ENCODE measurements at regions not wholly inside any gene's neighbourhood (a gene's known extent, or its start where the extent isn't known, plus 50 kb on each side); places are given as distances from the start of the nearest gene placed in this dataset.

- Histone ChIP-seq H3K4me2 (no peak overlapping the region), H2AFZ (ENCODE audit: low read depth) (no peak overlapping the region), H3K9me2 (no peaks in the 10 kb centered on the region), H3K79me2 (ENCODE audit: insufficient read depth) (no peaks in the 10 kb centered on the region), H3K9ac (no peak overlapping the region), H3F3A (replicated peaks; ENCODE audit: insufficient read depth) (no peaks in the 10 kb centered on the region), H3K27ac (ENCODE audit: low read depth in 2 of 2, low read length in 1 of 2) (no peak overlapping the region), H4K20me1 (ENCODE audit: insufficient read depth) (no peaks in the 10 kb centered on the region), H3K36me3 (replicated peaks in 1 of 2; ENCODE audit: control insufficient read depth in 1 of 2, insufficient read depth in 2 of 2, low read length in 1 of 2) (no peaks in the 10 kb centered on the region), H3K4me1 (ENCODE audit: control insufficient read depth in 1 of 2, insufficient read depth in 2 of 2, low read depth in 1 of 2, low read length in 1 of 2) (no peaks in the 10 kb centered on the region), H3K9me3 (no peaks in the 10 kb centered on the region), H3K4me3 (ENCODE audit: low read depth in 2 of 2, low read length in 1 of 2) (no peak overlapping the region), H3K27me3 (ENCODE audit: insufficient read depth) (no peaks in the 10 kb centered on the region)
- CTCF ChIA-PET, result no interaction called here
- POLR2A ChIA-PET, result no interaction called here
- WGBS (ENCODE audit: low lambda C conversion rate), result 5% methylated on average over 1 of the region's 1 CpG
- DNase-seq, result no peak
- TF ChIP-seq YY1 (IDR thresholded peaks at IDR 0.05; ENCODE audit: low read depth), result no peak
- TF ChIP-seq NRF1 (IDR thresholded peaks at IDR 0.05; ENCODE audit: low read depth, low read length), result no peak
- TF ChIP-seq MEF2A (IDR thresholded peaks at IDR 0.05; ENCODE audit: borderline replicate concordance, low read depth), result no peak
- no peak for TF ChIP-seq EP300 (IDR thresholded peaks at IDR 0.05; ENCODE audit: borderline replicate concordance in 1 of 2, low read depth in 1 of 2, low read length in 1 of 2)
- no peak for TF ChIP-seq MAX (IDR thresholded peaks at IDR 0.05; ENCODE audit: low read depth)
- TF ChIP-seq IRF3 (IDR thresholded peaks at IDR 0.05; ENCODE audit: low read depth, low read length), result no peak
- TF ChIP-seq, protein P1, sequence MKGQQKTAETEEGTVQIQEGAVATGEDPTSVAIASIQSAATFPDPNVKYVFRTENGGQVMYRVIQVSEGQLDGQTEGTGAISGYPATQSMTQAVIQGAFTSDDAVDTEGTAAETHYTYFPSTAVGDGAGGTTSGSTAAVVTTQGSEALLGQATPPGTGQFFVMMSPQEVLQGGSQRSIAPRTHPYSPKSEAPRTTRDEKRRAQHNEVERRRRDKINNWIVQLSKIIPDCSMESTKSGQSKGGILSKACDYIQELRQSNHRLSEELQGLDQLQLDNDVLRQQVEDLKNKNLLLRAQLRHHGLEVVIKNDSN (IDR thresholded peaks at IDR 0.05; ENCODE audit: borderline replicate concordance, low read depth), result no peak
- TF ChIP-seq POLR2AphosphoS5 (IDR thresholded peaks at IDR 0.05; ENCODE audit: low read depth, low read length), result no peak
- no peak for TF ChIP-seq RAD21 (IDR thresholded peaks at IDR 0.05; ENCODE audit: low read length)
- no peak for TF ChIP-seq RXRA (IDR thresholded peaks at IDR 0.05; ENCODE audit: borderline replicate concordance, low read depth)
These were observed 362.4 kb downstream of the KCNJ3 start for GRCh38 chr2:155060896-155061295.

GRCh38 chr2:155054712-155055111 lies 356.2 kb downstream of the KCNJ3 start:
- Histone ChIP-seq H3F3A (replicated peaks; ENCODE audit: insufficient read depth) (no peaks in the 10 kb centered on the region), H3K4me2 (no peak overlapping the region), H3K9ac (no peak overlapping the region), H3K4me3 (ENCODE audit: low read depth in 2 of 2, low read length in 1 of 2) (no peak overlapping the region), H3K27ac (ENCODE audit: low read depth in 2 of 2, low read length in 1 of 2) (no peak overlapping the region), H3K36me3 (replicated peaks in 1 of 2; ENCODE audit: control insufficient read depth in 1 of 2, insufficient read depth in 2 of 2, low read length in 1 of 2) (no peaks in the 10 kb centered on the region), H3K27me3 (ENCODE audit: insufficient read depth) (no peaks in the 10 kb centered on the region), H2AFZ (ENCODE audit: low read depth) (no peak overlapping the region), H3K4me1 (ENCODE audit: control insufficient read depth in 1 of 2, insufficient read depth in 2 of 2, low read depth in 1 of 2, low read length in 1 of 2) (no peaks in the 10 kb centered on the region), H3K79me2 (ENCODE audit: insufficient read depth) (no peaks in the 10 kb centered on the region), H3K9me3 (no peaks in the 10 kb centered on the region), H3K9me2 (no peaks in the 10 kb centered on the region), H4K20me1 (ENCODE audit: insufficient read depth) (no peaks in the 10 kb centered on the region)
- ChIA-PET CTCF (no interaction called here), POLR2A (no interaction called here)
- TF ChIP-seq, protein P2, sequence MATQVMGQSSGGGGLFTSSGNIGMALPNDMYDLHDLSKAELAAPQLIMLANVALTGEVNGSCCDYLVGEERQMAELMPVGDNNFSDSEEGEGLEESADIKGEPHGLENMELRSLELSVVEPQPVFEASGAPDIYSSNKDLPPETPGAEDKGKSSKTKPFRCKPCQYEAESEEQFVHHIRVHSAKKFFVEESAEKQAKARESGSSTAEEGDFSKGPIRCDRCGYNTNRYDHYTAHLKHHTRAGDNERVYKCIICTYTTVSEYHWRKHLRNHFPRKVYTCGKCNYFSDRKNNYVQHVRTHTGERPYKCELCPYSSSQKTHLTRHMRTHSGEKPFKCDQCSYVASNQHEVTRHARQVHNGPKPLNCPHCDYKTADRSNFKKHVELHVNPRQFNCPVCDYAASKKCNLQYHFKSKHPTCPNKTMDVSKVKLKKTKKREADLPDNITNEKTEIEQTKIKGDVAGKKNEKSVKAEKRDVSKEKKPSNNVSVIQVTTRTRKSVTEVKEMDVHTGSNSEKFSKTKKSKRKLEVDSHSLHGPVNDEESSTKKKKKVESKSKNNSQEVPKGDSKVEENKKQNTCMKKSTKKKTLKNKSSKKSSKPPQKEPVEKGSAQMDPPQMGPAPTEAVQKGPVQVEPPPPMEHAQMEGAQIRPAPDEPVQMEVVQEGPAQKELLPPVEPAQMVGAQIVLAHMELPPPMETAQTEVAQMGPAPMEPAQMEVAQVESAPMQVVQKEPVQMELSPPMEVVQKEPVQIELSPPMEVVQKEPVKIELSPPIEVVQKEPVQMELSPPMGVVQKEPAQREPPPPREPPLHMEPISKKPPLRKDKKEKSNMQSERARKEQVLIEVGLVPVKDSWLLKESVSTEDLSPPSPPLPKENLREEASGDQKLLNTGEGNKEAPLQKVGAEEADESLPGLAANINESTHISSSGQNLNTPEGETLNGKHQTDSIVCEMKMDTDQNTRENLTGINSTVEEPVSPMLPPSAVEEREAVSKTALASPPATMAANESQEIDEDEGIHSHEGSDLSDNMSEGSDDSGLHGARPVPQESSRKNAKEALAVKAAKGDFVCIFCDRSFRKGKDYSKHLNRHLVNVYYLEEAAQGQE (IDR thresholded peaks at IDR 0.05; ENCODE audit: low read depth, low read length), result no peak
- TF ChIP-seq POLR2AphosphoS5 (IDR thresholded peaks at IDR 0.05; ENCODE audit: low read depth, low read length) (no peak), JUND (IDR thresholded peaks at IDR 0.05) (no peak), FOXM1 (IDR thresholded peaks at IDR 0.05; ENCODE audit: low read depth) (no peak), EZH2phosphoT487 (IDR thresholded peaks at IDR 0.05; ENCODE audit: borderline replicate concordance, low read depth) (no peak)
- DNase-seq, result no peak
- 15% methylated on average over 5 of the region's 5 CpGs for WGBS (ENCODE audit: low lambda C conversion rate)
